Stomach (tissue), 8 donors: ENCODE measurements at regions not wholly inside any gene's neighbourhood (a gene's known extent, or its start where the extent isn't known, plus 50 kb on each side); places are given as distances from the start of the nearest gene placed in this dataset.
"Not testable (repeated sequence)": the region's sequence is repeated elsewhere in the genome, so short reads cannot be mapped to it uniquely, and the experiment has no call there.

Experiments used
- DNase-seq, 2 donors: peaks; one replicate each; pipeline versions ENCODE4 v3.0.0 to v3.0.0-alpha.2; 2013 to 2019
- H3K27ac ChIP-seq, 5 donors: fragments of 200-600 bp in 4 of 5; sonication (generic) in 4 of 5; one replicate each; pipeline ENCODE4 v1.5.1; 2013 to 2019; ENCODE audit warnings: mild to moderate bottlenecking in 1 of 5, moderate library complexity in 1 of 5
- H3K27me3 ChIP-seq, 3 donors: fragments of 200-600 bp; sonication (generic); one replicate each; pipeline ENCODE4 v1.5.1; 2017 to 2019; ENCODE audit warnings: mixed run types in 1 of 3
- H3K36me3 ChIP-seq, 4 donors: fragments of 200-600 bp; sonication (generic); 1 replicate in 3 of 4; 2 replicates in 1 of 4; pipeline ENCODE4 v1.5.1; 2016 to 2019
- H3K4me1 ChIP-seq, 4 donors: fragments of 200-600 bp; sonication (generic); one replicate each; pipeline ENCODE4 v1.5.1; 2016 to 2019
- H3K4me3 ChIP-seq, 4 donors: fragments of 200-600 bp; sonication (generic) in 3 of 4; one replicate each; pipeline ENCODE4 v1.5.1; 2016 to 2019; ENCODE audit warnings: mild to moderate bottlenecking in 1 of 4
- H3K9me3 ChIP-seq, 4 donors: fragments of 200-600 bp; sonication (generic); one replicate each; pipeline ENCODE4 v1.5.1; 2016 to 2019
- EP300 ChIP-seq: sonication (generic); formaldehyde crosslinking; IDR thresholded peaks from one replicate; pipeline ENCODE4 v1.6.1; 2017; ENCODE audit warnings: antibody characterized with exemption
- POLR2A ChIP-seq, 4 donors: fragments of 450-650 bp; IDR thresholded peaks; one replicate each; pipeline ENCODE4 v1.6.1; 2016; ENCODE audit warnings: antibody characterized with exemption in 4 of 4, control low read depth in 2 of 4, mild to moderate bottlenecking in 1 of 4, moderate library complexity in 1 of 4
- POLR2AphosphoS5 ChIP-seq, 3 donors: sonication (generic); formaldehyde crosslinking; IDR thresholded peaks; one replicate each; pipeline ENCODE4 v1.6.1; 2016; ENCODE audit warnings: antibody characterized with exemption in 3 of 3
- whole genome bisulfite sequencing, 5 donors: extraction: QIAGEN DNeasy Blood & Tissue Kit in 3 of 5; methylation state at CpG; one replicate each; pipeline versions ENCODE4 v1.1.5 to v1.1.7; 2013 to 2018; 5-methylcytosine and 5-hydroxymethylcytosine counted together
- intact Hi-C: fragments of 100-400 bp; cut with DNase I; formaldehyde crosslinking; loops from one replicate; pipeline ENCODE4 v1.15.1; 2023; ENCODE audit warnings: low total_unique reads
- TF ChIP-seq, protein P1 (sequence below), 7 experiments: fragments of 450-650 bp in 4 of 7; fragments of 200-600 bp in 3 of 7; sonication (generic) in 3 of 7; IDR thresholded peaks; one replicate each; pipeline ENCODE4 v1.5.1; 2016 to 2019; ENCODE audit warnings: antibody characterized with exemption in 7 of 7, control low read depth in 2 of 7, mild to moderate bottlenecking in 1 of 7
- donor health status: healthy with polysubstance abuse.
- donor health status: Bipolar disorder and iron deficiency.
- donor health status: healthy.

DNA sequence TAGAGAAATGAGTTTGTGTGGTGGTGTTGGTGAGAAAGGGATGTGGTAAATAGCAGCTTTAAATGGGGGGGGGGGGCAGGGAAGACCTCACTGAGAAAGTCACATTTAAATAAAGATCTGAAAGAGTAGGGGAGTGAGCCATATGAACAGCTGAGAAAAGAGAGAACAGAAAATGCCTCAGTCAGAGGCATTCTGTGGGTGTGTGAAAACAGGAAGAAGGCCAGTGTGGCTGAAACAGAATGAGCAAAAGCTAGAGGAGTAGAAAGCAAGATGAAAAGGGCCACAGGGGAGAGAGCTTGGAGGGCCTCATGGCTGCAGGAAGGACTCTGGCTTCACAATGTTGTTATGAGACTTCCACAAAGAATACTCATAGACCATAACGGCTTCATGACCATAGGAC is 783.3 kb downstream of the ZPLD1 start:
- TF ChIP-seq POLR2AphosphoS5 (IDR thresholded peaks at IDR 0.05) (no peak), POLR2A (IDR thresholded peaks at IDR 0.05) (no peak), EP300 (no peak)
- TF ChIP-seq, protein P1, sequence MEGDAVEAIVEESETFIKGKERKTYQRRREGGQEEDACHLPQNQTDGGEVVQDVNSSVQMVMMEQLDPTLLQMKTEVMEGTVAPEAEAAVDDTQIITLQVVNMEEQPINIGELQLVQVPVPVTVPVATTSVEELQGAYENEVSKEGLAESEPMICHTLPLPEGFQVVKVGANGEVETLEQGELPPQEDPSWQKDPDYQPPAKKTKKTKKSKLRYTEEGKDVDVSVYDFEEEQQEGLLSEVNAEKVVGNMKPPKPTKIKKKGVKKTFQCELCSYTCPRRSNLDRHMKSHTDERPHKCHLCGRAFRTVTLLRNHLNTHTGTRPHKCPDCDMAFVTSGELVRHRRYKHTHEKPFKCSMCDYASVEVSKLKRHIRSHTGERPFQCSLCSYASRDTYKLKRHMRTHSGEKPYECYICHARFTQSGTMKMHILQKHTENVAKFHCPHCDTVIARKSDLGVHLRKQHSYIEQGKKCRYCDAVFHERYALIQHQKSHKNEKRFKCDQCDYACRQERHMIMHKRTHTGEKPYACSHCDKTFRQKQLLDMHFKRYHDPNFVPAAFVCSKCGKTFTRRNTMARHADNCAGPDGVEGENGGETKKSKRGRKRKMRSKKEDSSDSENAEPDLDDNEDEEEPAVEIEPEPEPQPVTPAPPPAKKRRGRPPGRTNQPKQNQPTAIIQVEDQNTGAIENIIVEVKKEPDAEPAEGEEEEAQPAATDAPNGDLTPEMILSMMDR (IDR thresholded peaks at IDR 0.05), result no peak
- DNase-seq, result no peak
- no peak overlapping the region for H3K27ac ChIP-seq
- H3K4me1 ChIP-seq, result no peaks in the 10 kb centered on the region
- H3K36me3 ChIP-seq, result no peaks in the 10 kb centered on the region
- no peak overlapping the region for H3K4me3 ChIP-seq
- intact Hi-C loops, result no loop called here
- no peaks in the 10 kb centered on the region for H3K27me3 ChIP-seq
- no peaks in the 10 kb centered on the region for H3K9me3 ChIP-seq
- 29 to 77% (median 51%) methylated on average over 1 of the region's 1 CpG for WGBS, 5 donors

DNA sequence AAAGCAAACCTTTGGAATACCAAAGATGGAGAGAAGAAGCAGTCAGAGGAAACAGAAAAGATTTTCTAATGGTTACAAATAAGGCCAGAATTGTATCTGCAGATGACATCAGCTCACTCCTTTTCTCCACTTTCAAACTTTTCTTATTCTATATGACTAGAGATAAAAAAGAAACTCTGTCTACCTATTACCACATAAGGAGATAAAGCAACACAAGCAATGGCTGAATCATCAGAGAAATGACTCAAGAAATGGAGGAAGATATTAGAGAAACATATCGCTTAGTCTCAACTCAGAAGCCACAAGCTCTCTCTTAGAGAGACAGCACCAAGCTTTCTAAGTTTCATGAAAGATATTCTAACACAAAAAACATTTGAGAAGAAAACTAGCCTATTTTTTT is 784.0 kb downstream of the ZPLD1 start:
- 90 to 100% (median 91%) methylated on average over 1 of the region's 1 CpG for WGBS, 5 donors
- Histone ChIP-seq H3K4me1 (no peaks in the 10 kb centered on the region), H3K27me3 (no peaks in the 10 kb centered on the region), H3K4me3 (no peak overlapping the region), H3K9me3 (no peaks in the 10 kb centered on the region), H3K36me3 (no peaks in the 10 kb centered on the region), H3K27ac (no peak overlapping the region)
- intact Hi-C loops, result no loop called here
- DNase-seq, result no peak
- TF ChIP-seq, protein P1 (IDR thresholded peaks at IDR 0.05), result no peak
- TF ChIP-seq POLR2A (IDR thresholded peaks at IDR 0.05), result no peak
- no peak for TF ChIP-seq EP300
- no peak for TF ChIP-seq POLR2AphosphoS5 (IDR thresholded peaks at IDR 0.05)

DNA sequence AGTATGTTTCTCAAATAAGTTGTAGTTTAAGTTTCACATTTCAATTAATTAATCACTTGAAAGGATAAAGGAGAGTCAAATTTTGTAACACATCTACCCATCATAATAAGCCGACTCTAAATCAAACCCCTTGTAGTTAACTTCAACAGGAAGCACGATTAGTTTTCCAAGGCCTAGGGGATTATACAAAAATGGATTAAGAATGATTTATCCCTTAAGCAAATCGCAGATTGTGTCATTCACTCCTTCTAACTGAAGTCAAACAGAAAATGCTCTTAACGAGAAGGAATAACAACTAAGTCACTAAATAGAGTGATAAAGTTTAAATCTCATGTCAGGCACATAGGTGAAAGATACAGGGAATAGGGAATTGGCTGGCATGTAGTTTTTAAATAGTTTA is 792.8 kb downstream of the ZPLD1 start:
- Histone ChIP-seq H3K27me3 (no peaks in the 10 kb centered on the region), H3K4me3 (no peak overlapping the region), H3K36me3 (no peaks in the 10 kb centered on the region), H3K9me3 (no peaks in the 10 kb centered on the region), H3K27ac (no peak overlapping the region), H3K4me1 (no peaks in the 10 kb centered on the region)
- intact Hi-C loops, result no loop called here
- DNase-seq, result no peak
- TF ChIP-seq POLR2AphosphoS5 (IDR thresholded peaks at IDR 0.05), result no peak
- no peak for TF ChIP-seq EP300
- TF ChIP-seq, protein P1 (IDR thresholded peaks at IDR 0.05), result no peak
- TF ChIP-seq POLR2A (IDR thresholded peaks at IDR 0.05), result no peak
- 62 to 76% (median 68%) methylated on average over 4 of the region's 4 CpGs for WGBS, 5 donors

DNA sequence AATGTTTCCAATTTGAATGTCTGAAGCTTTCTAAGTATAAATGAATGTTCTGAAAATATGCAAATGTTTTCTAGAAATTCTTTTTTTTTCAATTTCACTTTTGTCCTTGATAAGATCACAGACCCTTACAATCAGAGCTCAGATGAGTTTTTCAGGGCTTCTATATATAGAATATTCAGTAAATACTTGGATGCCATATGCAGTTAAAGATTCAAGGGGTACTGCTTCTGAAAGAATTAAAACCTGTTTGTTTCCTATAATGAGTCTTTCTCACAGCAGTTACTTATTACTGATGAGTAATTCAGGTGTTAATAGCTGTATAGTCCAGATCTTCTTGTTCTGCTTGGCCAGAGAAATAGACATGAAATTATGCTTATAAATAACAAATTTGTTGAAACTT is 812.6 kb downstream of the ZPLD1 start:
- Histone ChIP-seq H3K36me3 (no peaks in the 10 kb centered on the region), H3K27ac (no peak overlapping the region), H3K4me3 (no peak overlapping the region), H3K4me1 (no peaks in the 10 kb centered on the region), H3K27me3 (no peaks in the 10 kb centered on the region), H3K9me3 (peaks cover 0 to 4% (median 1%) of the 10 kb centered on the region in 4 donors)
- TF ChIP-seq EP300, result no peak
- TF ChIP-seq, protein P1 (IDR thresholded peaks at IDR 0.05), result no peak
- TF ChIP-seq POLR2A (IDR thresholded peaks at IDR 0.05), result no peak
- TF ChIP-seq POLR2AphosphoS5 (IDR thresholded peaks at IDR 0.05), result no peak
- DNase-seq, result no peak
- intact Hi-C loops, result no loop called here

DNA sequence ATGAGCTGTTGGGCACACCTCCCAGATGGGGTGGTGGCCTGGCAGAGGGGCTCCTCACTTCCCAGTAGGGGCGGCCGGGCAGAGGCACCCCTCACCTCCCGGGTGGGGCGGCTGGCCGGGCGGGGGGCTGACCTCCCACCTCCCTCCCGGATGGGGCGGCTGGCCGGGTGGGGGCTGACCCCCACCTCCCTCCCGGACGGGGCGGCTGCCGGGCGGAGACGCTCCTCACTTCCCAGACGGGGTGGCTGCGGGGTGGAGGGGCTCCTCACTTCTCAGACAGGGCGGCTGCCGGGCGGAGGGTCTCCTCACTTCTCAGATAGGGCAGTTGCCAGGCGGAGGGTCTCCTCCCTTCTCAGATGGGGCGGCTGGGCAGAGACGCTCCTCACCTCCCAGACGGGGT is 820.0 kb downstream of the ZPLD1 start:
- H3K36me3 ChIP-seq, DNase-seq, H3K4me1 ChIP-seq, intact Hi-C loops, H3K27ac ChIP-seq, H3K27me3 ChIP-seq, H3K4me3 ChIP-seq: not testable (repeated sequence)
- 92 to 100% (median 95%) methylated on average over 1 to 21 of the region's 24 CpGs for WGBS, 5 donors
- H3K9me3 ChIP-seq, result peaks cover 0 to 19% (median 5%) of the 10 kb centered on the region in 4 donors
